NCI-H2171 (cell line): ENCODE measurements at regions not wholly inside any gene's neighbourhood (a gene's known extent, or its start where the extent isn't known, plus 50 kb on each side); places are given as distances from the start of the nearest gene placed in this dataset.
"Not testable (repeated sequence)": the region's sequence is repeated elsewhere in the genome, so short reads cannot be mapped to it uniquely, and the experiment has no call there.

Experiments used
- DNase-seq: peaks from one replicate; lab custom pipeline; 2025; lab: John Stamatoyannopoulos, UW

- DNase-seq: no peak
These were observed 106.0 kb downstream of the MEX3B start for GRCh38 chr15:81939604-81940440.

DNA sequence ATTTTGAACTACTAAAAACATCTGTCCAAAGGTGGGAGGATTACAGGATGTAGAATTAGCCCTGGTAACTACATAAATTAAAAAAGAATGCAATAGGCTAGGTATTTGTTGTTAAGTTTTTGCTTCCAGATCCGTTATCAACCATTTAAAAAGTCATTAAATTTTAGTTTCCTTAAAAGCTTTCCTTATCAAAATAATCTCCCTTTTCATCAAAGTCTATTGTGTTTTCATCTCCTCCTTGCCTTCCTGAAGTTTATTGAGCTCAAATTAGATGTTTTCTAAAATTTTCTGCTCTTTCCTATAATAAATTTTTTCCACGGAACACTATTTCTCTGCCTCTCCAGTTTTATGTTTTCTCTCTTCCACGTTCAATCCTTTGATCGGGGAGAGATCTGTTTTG, 108.6 kb downstream of the MEX3B start:
- DNase-seq: no peak

GRCh38 chr15:81930582-81931369, 115.0 kb downstream of the MEX3B start:
- no peak for DNase-seq

- no peak for DNase-seq
These were observed 116.3 kb downstream of the MEX3B start for GRCh38 chr15:81929557-81929956.

- no peak for DNase-seq
These were observed 118.8 kb downstream of the MEX3B start for GRCh38 chr15:81926981-81927380.

- DNase-seq: no peak
These were observed 121.1 kb downstream of the MEX3B start for GRCh38 chr15:81924729-81925128.

GRCh38 chr15:81923561-81924350, 122.1 kb downstream of the MEX3B start:
- DNase-seq: no peak

- DNase-seq: no peak
These were observed 123.7 kb downstream of the MEX3B start for GRCh38 chr15:81922143-81922542.

GRCh38 chr15:81921163-81921562, 124.7 kb downstream of the MEX3B start:
- no peak for DNase-seq

- not testable (repeated sequence) for DNase-seq
These were observed 127.1 kb downstream of the MEX3B start for GRCh38 chr15:81918767-81919166.

GRCh38 chr15:81916451-81916850, 129.4 kb downstream of the MEX3B start:
- no peak for DNase-seq

DNA sequence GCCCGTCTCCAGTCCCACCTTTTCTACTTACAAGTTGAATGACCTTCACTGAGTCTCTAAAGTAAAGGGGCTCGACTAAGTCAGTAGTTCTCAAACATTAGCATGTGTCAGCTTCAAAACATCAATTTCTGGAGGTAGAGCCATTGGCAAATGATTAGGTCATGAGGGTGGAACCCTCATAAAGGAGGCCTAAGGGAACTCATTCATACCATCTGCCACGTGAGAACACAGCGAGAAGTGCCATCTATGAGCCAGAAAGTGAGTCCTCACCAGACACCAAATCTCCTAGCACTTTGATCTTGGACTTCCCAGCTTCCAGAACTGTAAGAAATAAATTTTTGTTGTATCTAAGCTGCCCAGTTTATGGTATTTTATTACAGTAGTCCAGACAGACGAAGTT, 129.8 kb downstream of the MEX3B start:
- no peak for DNase-seq

DNA sequence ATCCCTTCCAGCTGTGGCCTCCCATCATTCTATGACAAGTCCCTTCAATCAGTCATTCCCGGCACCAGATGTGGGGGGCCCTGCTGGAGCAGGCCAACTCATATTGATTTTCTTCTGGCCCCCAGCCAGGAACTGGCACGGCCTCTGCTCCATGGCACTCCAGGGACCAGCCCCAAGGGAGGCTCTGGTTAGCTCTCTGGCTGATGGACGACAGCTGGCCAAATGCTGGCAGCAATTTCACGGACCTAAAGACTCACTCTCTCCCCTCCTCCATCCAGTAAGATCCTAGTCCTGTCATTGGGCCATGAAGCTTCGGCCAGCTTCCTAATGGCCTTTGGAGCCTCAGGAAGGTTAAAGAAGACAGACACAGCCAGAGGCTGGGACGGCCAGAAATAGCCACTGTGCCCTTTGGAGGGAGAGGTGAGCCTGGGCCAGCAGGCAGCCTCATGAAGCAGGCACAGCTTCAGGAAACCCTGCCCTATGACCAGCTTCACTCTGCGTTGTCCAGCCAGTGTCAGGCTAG, 131.0 kb downstream of the MEX3B start:
- peak; percentile 89 for DNase-seq

GRCh38 chr15:81914333-81914732, 131.5 kb downstream of the MEX3B start:
- DNase-seq: no peak

DNA sequence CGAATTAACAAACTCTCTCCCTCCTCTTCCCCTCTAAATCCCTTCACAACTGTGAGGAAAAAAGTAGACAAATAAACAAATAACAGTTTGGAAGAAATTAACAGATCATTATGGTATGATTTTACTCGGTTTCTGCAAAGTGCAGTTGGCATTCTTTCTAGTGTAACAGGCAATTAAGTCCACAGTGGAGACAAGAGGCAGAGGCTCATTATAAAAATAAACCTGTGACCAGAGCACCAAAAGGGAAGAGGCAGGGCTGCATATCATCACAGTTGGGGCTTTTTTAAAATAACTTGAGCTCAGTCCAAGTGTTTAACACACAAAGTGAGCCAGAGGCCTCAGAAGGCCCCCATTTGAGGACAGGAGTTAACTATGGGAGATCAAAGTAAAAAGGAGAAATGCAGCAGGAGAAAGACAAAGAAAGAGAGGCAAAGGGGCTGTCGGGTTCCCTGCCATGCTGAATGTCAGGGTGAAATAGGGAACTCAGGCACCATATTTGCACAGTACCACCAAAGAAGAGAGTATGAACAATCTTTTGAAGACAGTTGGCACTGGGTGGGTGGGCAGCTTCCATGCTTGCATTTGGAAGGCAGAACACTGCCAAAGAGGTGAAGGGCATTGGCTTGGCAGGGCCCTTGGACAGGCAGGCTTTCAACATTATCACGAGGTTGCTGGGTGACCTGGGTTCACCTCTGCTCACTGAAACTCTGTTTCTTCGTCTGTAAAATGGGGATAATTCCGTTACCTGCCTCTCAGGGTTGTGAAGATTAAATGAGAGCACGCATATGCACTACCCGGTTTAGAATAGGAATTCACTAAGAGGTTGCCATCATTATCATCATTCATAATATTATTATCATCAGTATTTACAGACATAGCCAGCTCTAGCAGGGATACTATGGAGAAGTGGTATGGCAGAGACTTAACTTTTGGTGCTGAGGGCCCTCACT, 134.5 kb downstream of the MEX3B start:
- DNase-seq: no peak

DNA sequence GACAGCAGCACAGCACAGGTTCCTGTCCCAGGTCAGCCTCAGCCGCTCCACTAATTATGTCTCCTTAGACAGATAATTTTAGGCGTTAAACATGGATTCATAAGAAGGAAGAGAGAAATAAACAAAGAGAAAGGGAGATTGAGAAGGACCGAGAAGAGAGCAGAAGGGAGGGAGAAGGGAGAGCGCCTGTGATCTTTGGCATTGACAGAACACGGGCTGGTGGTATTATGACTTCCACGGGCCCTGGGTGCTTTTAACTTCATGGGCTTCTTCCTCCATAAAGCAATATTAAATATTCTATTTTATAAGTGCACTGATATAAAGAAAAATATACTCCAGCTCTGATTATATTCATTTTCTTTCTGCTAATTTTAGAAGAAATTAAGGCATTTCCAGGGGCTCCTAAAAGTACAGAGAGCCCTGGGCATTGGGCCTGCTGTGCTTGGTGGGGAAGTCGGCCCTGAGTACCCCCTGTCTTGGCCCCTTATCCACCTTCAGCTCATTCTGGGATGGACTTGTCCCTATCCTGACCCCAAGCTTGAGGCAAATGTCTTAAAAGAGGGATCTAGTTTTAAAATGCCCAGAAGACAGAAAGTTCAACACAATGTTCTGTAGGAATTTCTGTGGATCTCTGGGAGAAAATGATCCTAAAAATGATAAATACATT, 135.3 kb downstream of the MEX3B start:
- no peak for DNase-seq

DNA sequence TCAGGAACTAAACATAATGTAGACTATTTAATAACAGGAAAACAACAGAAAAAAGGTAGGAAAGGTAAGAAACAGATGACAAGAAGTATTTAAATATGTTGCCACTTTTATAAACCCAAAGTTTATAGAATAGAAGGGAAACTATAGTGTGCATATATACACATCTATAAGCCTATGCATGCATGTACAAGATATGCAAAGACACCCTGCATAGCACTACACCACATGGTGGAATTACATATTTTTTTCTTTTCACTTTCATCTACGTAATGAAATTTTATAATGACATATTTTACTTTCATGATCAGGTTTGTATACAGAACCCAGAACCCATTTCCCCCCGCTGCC, 136.8 kb downstream of the MEX3B start:
- DNase-seq: no peak

GRCh38 chr15:81908111-81908510, 137.7 kb downstream of the MEX3B start:
- DNase-seq: no peak

DNA sequence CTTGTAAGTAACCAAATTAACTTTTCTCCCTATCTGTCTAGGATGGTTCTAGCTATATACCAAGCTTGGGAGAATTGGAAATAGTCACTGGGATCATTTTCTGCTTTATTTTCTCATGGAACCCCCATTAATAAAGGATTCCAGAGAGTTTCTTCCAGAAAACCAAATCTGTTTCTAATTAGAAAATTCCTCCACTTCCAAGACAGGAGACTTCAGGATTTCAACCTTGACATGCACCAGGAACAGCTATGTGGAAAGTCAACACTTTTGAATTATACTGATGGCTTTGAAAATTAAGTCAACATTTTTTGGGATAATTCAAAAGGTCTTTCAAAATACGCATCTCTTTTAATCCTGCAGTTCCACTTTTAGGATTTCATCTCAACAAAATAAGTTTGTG, 138.3 kb downstream of the MEX3B start:
- DNase-seq: no peak

DNA sequence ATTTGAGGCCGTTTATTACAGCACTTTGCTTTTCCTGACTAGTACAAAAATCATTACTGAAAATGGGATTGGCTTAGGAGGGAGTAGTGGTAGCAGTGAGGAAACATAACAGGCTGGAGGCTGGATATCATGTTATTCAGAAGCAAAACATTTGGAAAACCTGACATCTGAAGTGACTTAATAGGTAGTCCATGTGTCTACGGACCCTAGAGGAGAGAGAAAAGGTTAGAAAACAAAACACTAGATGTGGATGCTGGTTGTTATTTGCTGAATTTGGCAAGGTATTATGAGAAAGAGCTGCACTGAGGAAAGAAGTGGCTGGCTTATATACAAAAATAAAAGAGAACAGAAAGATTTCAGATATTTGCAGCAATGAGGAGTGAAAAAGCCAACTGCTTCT, 139.9 kb downstream of the MEX3B start:
- DNase-seq: no peak

DNA sequence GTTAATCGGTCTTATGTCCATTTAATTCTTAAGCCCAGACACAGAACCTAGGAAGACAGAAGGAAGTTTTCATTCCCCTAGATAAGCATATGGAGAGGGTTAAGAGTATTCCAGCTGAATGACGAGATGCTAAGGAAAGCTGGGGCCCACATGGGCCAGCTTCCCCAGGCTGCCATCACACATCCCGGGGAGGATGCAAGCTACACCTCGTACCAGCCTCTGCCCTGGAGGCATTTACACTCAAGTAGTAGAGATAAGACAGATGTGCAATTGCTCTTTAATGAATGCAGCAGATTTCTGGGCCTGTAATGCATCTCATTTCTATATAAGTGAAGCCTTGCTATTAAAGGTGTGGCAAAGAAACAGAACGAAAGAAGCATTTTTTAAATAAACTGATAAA, 144.5 kb downstream of the MEX3B start:
- DNase-seq: no peak
